Stimulated activated CD4-positive, alpha-beta T cell treated with anti-CD3 and anti-CD28 coated beads, TNF-alpha, amount 100 ng/mL, for 1 hour (primary cell): ENCODE measurements at regions not wholly inside any gene's neighbourhood (a gene's known extent, or its start where the extent isn't known, plus 50 kb on each side); places are given as distances from the start of the nearest gene placed in this dataset.
"Not testable (repeated sequence)": the region's sequence is repeated elsewhere in the genome, so short reads cannot be mapped to it uniquely, and the experiment has no call there.

ENCODE experiments used
- DNase-seq, 3 donors: peaks; one replicate each; pipeline ENCODE4 v3.0.0-alpha.2; 2020; ENCODE audit warnings: low read depth in 3 of 3, low spot score in 1 of 3

DNA sequence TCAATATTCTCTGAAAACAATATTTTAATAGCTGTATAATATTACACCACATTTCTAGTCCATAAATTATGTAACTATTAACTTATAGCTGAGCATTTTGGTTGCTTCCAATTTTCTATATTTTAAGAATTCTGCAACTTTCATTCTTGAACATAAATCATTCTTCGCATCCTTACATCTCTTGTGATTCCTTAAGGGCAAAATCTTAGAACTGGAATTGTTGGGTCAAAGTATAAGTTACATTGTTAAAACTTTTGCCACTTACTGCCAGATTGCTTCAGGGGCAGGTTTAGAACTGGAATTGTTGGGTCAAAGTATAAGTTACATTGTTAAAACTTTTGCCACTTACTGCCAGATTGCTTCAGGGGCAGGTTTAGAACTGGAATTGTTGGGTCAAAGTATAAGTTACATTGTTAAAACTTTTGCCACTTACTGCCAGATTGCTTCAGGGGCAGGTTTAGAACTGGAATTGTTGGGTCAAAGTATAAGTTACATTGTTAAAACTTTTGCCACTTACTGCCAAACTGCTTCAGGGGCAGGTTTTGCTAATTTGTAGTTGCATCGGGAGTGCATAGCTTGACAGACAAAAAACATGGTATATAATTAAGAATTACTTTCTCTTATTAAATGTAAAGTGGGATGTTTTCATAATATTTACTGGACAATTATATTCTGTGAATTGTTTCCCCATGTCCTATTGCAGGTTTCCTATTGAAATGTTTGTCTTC lies 179.9 kb upstream of the OR13F1 start:
- not testable (repeated sequence) for DNase-seq

GRCh38 chr9:104326912-104327311 lies 177.2 kb upstream of the OR13F1 start:
- no peak for DNase-seq

DNA sequence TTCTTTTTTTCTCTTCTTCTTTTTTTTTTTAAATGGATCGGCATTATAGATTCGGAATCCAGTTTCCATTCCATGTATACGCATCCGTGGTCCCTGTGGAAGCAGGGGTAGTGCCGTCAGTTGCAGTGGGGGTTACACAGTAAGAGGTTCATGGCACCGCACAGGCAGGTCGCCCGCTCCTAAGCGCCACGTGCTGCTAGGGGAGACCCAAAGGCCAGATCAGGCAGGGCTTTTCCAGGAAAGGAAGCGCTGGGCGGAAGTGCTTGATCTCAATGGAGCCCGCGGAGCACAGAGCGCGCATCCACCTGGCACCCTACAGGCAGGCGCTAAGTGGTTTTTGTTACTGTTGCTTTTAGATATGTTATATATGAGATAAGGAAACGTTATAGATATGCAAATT lies 174.8 kb upstream of the OR13F1 start:
- no peak for DNase-seq

- DNase-seq, result no peak
Measured at GRCh38 chr9:104330841-104331240, 173.2 kb upstream of the OR13F1 start.

- no peak for DNase-seq
Measured at GRCh38 chr9:104334549-104334948, 169.5 kb upstream of the OR13F1 start.

DNA sequence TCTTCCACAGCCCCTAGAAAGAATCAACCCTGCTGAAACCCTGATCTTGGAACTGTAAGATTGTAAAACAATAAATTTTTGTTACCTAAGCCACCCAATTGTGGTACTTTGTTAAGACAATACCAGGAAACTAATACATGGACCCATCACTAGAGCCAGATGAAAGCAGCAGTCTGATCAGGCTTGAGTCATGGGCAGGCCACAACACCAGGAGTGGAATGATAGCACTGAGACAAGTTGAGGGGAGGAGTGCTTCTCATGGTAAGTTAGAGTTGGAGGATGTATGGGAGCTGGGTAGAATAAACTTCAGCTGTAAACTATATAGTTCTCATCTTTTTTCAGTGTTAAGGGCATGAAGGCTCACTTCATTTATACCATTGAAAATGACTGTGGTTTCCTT lies 164.4 kb upstream of the OR13F1 start:
- DNase-seq, result no peak

DNA sequence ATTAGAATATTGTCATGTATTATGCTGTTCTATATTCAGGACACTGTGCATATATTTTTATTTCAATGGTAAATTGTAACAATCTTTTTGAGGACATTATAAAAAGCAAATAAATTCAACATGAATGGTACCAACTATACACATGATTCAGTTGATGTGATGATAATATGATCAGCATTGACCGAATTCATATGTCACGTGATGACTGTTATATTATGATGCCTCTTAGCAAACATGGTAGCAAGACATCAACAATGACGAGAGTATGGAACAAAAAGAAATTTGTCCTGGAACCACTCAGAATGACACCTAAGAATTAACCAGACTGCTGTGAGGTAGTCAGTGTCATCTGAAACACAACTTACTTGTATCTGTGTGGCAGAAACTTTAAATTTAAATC lies 161.5 kb upstream of the OR13F1 start:
- DNase-seq, result no peak

- DNase-seq, result no peak
Measured at GRCh38 chr9:104345061-104345460, 159.0 kb upstream of the OR13F1 start.

DNA sequence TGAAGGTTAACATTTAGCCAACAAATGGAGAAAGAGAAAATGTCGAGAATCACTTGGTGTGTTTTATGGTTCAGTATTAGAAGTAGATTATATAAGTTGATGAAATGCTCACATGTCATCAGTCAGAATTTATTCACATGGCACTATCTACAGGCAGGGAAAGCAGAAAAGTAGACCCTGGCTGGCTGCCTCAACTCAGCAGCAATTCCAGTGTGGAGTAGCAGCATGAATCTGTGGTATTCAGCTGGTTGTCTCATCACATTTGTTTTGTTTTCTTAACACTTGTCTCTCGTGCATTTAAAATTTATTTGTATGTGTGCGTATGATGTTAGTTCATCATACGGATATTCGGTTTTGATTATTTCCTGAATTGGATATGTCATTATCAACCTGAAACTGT lies 153.5 kb upstream of the OR13F1 start:
- DNase-seq, result no peak

DNA sequence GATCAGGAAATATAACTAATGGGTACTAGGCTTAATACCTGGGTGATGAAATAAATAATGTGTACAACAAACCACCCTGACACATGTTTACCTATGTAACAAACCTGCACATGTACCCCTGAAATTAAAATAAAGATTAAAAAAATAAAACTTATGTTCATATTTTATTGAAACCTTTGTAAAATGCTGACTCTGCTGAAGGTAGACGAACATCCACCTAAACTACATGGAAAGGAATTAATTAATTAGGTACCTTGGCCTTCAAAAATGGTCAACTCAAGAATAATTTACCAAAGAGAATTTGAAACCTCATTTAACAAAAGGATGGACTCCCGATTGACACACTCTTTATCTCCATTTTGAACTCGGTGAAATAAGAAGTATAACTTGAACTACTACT lies 152.3 kb upstream of the OR13F1 start:
- DNase-seq, result no peak

- no peak for DNase-seq
Measured at GRCh38 chr9:104361207-104361606, 142.9 kb upstream of the OR13F1 start.

DNA sequence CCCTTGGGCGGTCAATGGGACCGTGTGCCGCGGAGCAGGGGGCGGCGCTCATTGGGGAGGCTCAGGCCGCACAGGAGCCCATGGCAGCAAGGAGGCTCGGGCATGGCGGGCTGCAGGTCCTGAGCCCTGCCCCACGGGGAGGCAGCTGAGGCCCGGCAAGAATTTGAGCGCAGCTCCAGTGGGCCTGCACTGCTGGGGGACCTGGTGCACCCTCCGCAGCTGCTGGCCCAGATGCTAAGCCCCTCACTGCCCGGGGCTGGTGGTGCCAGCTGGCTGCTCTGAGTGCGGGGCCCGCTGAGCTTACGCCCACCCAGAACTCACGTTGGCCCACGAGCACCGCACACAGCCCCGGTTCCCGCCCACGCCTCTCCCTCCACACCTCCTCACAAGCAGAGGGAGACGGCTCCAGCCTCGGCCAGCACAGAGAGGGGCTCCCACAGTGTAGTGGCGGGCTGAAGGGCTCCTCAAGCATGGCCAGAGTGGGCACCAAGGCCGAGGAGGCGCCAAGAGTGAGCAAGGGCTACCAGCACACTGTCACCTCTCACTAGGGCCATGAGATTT lies 141.1 kb upstream of the OR13F1 start:
- DNase-seq, result no peak

DNA sequence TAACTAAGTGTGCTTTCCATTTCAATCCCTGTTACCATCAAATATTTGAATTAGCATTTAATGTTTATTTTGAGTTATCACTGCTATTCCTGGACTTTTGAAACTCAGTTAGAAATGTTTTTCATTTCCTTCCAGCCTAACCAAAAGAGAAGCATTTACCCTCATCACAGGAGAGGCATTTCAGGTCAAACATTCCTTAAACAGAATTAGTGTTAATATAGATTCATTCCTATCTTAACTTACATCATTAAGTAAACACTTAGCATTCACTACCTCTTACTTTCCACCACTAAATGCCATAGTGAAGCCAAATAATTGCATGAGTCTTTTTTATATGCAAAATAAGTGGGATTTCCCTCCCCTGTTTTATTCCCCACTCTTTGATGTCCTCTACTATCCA lies 136.6 kb upstream of the OR13F1 start:
- no peak for DNase-seq

DNA sequence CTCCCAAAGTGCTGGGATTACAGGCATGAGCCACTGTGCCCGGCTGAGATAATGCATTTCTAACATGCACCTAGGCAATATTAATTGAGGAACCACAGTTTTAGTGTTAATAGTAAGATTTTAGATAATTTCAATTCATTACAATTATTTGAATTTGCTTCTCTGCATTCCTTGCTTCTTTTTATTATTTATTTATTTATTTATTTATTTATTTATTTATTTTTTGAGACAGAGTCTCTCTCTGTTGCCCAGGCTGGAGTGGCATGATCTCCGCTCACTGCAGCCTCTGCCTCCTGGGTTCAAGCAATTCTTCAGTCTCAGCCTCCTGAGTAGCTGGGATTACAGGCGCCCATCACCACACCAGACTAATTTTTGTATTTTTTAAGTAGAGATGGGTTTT lies 135.7 kb upstream of the OR13F1 start:
- not testable (repeated sequence) for DNase-seq

- no peak for DNase-seq
Measured at GRCh38 chr9:104374711-104375110, 129.4 kb upstream of the OR13F1 start.

DNA sequence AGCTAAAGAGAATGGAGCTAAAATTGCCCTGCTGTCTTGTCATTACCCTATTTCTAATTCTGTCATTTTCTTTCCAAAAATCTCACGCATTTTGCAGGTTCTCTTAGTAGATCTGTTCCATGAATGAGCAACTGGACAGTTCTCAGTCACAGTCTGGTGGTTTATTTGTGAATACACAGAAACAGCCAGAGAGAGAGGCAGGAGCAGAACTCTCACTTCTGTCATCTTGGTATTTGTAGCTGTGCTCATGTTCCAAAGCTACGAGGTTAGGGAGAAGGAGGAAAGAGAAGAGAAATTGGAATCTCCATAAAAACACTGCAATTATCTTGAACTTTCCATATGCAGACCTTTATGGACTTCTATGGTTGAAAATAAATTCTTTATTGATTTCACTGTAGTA lies 118.0 kb upstream of the OR13F1 start:
- DNase-seq, result no peak

- no peak for DNase-seq
Measured at GRCh38 chr9:104386425-104387069, 117.5 kb upstream of the OR13F1 start.

GRCh38 chr9:104388071-104388470 lies 116.0 kb upstream of the OR13F1 start:
- no peak for DNase-seq

GRCh38 chr9:104389341-104389740 lies 114.7 kb upstream of the OR13F1 start:
- no peak for DNase-seq

GRCh38 chr9:104394901-104395300 lies 109.2 kb upstream of the OR13F1 start:
- not testable (repeated sequence) for DNase-seq

- DNase-seq, result no peak
Measured at GRCh38 chr9:104412238-104412637, 91.8 kb upstream of the OR13F1 start.

DNA sequence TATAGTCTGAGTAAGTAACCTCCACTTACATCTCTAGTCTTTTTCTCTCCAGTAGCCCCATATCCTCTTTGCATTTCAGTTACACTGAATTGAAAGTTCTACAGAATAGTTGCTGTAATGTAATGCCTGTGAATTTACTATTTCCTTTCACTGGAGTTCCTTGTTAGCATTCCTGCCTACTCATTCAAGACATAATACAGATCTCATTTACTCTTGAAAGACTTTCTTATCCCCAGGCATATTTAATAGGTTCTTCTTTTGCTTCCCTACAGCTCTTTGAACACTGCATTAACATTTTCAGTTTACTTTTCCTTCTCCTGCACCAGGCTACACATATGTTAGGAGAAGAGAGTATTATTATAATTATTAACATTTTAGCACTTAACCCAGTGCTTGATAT lies 87.6 kb upstream of the OR13F1 start:
- no peak for DNase-seq

- no peak for DNase-seq
Measured at GRCh38 chr9:104417296-104417695, 86.8 kb upstream of the OR13F1 start.
